Skeletal muscle cell (primary cell): ENCODE measurements at regions not wholly inside any gene's neighbourhood (a gene's known extent, or its start where the extent isn't known, plus 50 kb on each side); places are given as distances from the start of the nearest gene placed in this dataset.
A peak's percentile ranks its signal among the peaks of the same experiment; 100 is the strongest.

Source experiments
- DNase-seq: peaks from one replicate; pipeline ENCODE4 v3.0.0-alpha.2; 2010; ENCODE audit warnings: low read depth
- H3K4me3 ChIP-seq: 2 replicates; pipeline ENCODE4 v1.5.1; 2011; ENCODE audit warnings: low read depth, mild to moderate bottlenecking, control low read depth, low read length, moderate library complexity

GRCh38 chr4:79502081-79502480, 94.1 kb upstream of the GK2 start:
- DNase-seq = no peak
- H3K4me3 ChIP-seq = no peak overlapping the region

GRCh38 chr4:79498282-79498681, 90.3 kb upstream of the GK2 start:
- DNase-seq = no peak
- no peak overlapping the region for H3K4me3 ChIP-seq

GRCh38 chr4:79497001-79497400, 89.0 kb upstream of the GK2 start:
- H3K4me3 ChIP-seq = no peak overlapping the region
- peak; percentile 4 for DNase-seq

GRCh38 chr4:79495447-79495846, 87.4 kb upstream of the GK2 start:
- no peak for DNase-seq
- H3K4me3 ChIP-seq = no peak overlapping the region

- no peak overlapping the region for H3K4me3 ChIP-seq
- no peak for DNase-seq
Measured at GRCh38 chr4:79492148-79492547, 84.1 kb upstream of the GK2 start.

- no peak overlapping the region for H3K4me3 ChIP-seq
- no peak for DNase-seq
Measured at GRCh38 chr4:79489506-79489905, 81.5 kb upstream of the GK2 start.

- DNase-seq = no peak
- no peak overlapping the region for H3K4me3 ChIP-seq
Measured at GRCh38 chr4:79476196-79476595, 68.2 kb upstream of the GK2 start.

GRCh38 chr4:79473439-79473724, 65.4 kb upstream of the GK2 start:
- no peak for DNase-seq
- H3K4me3 ChIP-seq = no peak overlapping the region

GRCh38 chr4:79472693-79473438, 64.8 kb upstream of the GK2 start:
- H3K4me3 ChIP-seq = no peak overlapping the region
- no peak for DNase-seq

- no peak overlapping the region for H3K4me3 ChIP-seq
- no peak for DNase-seq
Measured at GRCh38 chr4:79472036-79472435, 64.0 kb upstream of the GK2 start.

GRCh38 chr4:79471309-79471708, 63.3 kb upstream of the GK2 start:
- no peak for DNase-seq
- no peak overlapping the region for H3K4me3 ChIP-seq

- DNase-seq = peak; percentile 41
Measured at GRCh38 chr4:79467246-79467932, 59.4 kb upstream of the GK2 start.

GRCh38 chr4:79466621-79467020, 58.6 kb upstream of the GK2 start:
- H3K4me3 ChIP-seq = no peak overlapping the region
- peak; percentile 13 for DNase-seq

More at GRCh38 chr4:79467246-79467932, 59.4 kb upstream of the GK2 start:
- no peak overlapping the region for H3K4me3 ChIP-seq
